GM21529 (cell line): ENCODE measurements at regions not wholly inside any gene's neighbourhood (a gene's known extent, or its start where the extent isn't known, plus 50 kb on each side); places are given as distances from the start of the nearest gene placed in this dataset.

ENCODE experiments used
- ATAC-seq: cut with Tn5 transposase; IDR thresholded peaks from one replicate; pipeline ENCODE4 v1.9.1; 2021; ENCODE audit not compliant: unreplicated experiment

- no peak for ATAC-seq
Observed at GRCh38 chr5:72558046-72558336, 50.8 kb upstream of the ZNF366 start.

GRCh38 chr5:72557167-72558045 lies 50.2 kb upstream of the ZNF366 start:
- peak; percentile 8 for ATAC-seq
